ENCODE measurements at regions not wholly inside any gene's neighbourhood (a gene's known extent, or its start where the extent isn't known, plus 50 kb on each side); places are given as distances from the start of the nearest gene placed in this dataset.

GRCh38 chr17:79298799-79299198, 224.2 kb downstream of the ENGASE start:
- TF ChIP-seq CTCF (conservative IDR thresholded peaks at IDR 0.05; ENCODE audit: low read length) (no peak), EZH2phosphoT487 (IDR thresholded peaks at IDR 0.05; ENCODE audit: borderline replicate concordance) (no peak)
